Muscle of arm (tissue), 1 donor: ENCODE measurements at regions not wholly inside any gene's neighbourhood (a gene's known extent, or its start where the extent isn't known, plus 50 kb on each side); places are given as distances from the start of the nearest gene placed in this dataset.

Experiments used
- DNase-seq: peaks from one replicate; pipeline ENCODE4 v3.0.0-alpha.2; 2013

- DNase-seq = no peak
Measured at GRCh38 chr1:103854279-103854678, 104.6 kb downstream of the AMY1C start.

- no peak for DNase-seq
Measured at GRCh38 chr1:103859721-103860120, 110.0 kb downstream of the AMY1C start.

- no peak for DNase-seq
Measured at GRCh38 chr1:103898576-103899345, 149.1 kb downstream of the AMY1C start.

- DNase-seq = no peak
Measured at GRCh38 chr1:103900005-103900404, 150.3 kb downstream of the AMY1C start.

- no peak for DNase-seq
Measured at GRCh38 chr1:103901072-103901471, 151.4 kb downstream of the AMY1C start.

- DNase-seq = no peak
Measured at GRCh38 chr1:103905363-103905762, 155.7 kb downstream of the AMY1C start.

- no peak for DNase-seq
Measured at GRCh38 chr1:103911450-103911849, 161.8 kb downstream of the AMY1C start.

- no peak for DNase-seq
Measured at GRCh38 chr1:103917795-103918194, 168.1 kb downstream of the AMY1C start.

GRCh38 chr1:103931891-103932290 is 182.2 kb downstream of the AMY1C start:
- DNase-seq = no peak

GRCh38 chr1:103937763-103938357 is 188.2 kb downstream of the AMY1C start:
- DNase-seq = no peak

GRCh38 chr1:103941086-103941485 is 191.4 kb downstream of the AMY1C start:
- DNase-seq = no peak

- no peak for DNase-seq
Measured at GRCh38 chr1:103942029-103942428, 192.3 kb downstream of the AMY1C start.

- DNase-seq = no peak
Measured at GRCh38 chr1:103945774-103946173, 196.1 kb downstream of the AMY1C start.

GRCh38 chr1:103948526-103948925 is 198.8 kb downstream of the AMY1C start:
- DNase-seq = no peak

GRCh38 chr1:103949779-103950178 is 200.1 kb downstream of the AMY1C start:
- no peak for DNase-seq

- DNase-seq = no peak
Measured at GRCh38 chr1:103953386-103953785, 203.7 kb downstream of the AMY1C start.

GRCh38 chr1:103958699-103959098 is 209.0 kb downstream of the AMY1C start:
- no peak for DNase-seq

- no peak for DNase-seq
Measured at GRCh38 chr1:103959565-103959964, 209.9 kb downstream of the AMY1C start.

- no peak for DNase-seq
Measured at GRCh38 chr1:103960045-103960444, 210.3 kb downstream of the AMY1C start.

GRCh38 chr1:103960710-103961109 is 211.0 kb downstream of the AMY1C start:
- DNase-seq = no peak

- DNase-seq = no peak
Measured at GRCh38 chr1:103986792-103987191, 237.1 kb downstream of the AMY1C start.

GRCh38 chr1:103997631-103998030 is 247.9 kb downstream of the AMY1C start:
- no peak for DNase-seq

- no peak for DNase-seq
Measured at GRCh38 chr1:104018922-104019674, 269.4 kb downstream of the AMY1C start.
